GM10266 (cell line): ENCODE measurements at regions not wholly inside any gene's neighbourhood (a gene's known extent, or its start where the extent isn't known, plus 50 kb on each side); places are given as distances from the start of the nearest gene placed in this dataset.

Source experiments
- DNase-seq: peaks from one replicate; pipeline ENCODE4 v3.0.0; 2012; ENCODE audit errors: extremely low spot score
- CTCF ChIP-seq: IDR thresholded peaks from 2 replicates; pipeline ENCODE4 v1.5.1; 2012; ENCODE audit warnings: mild to moderate bottlenecking, low read depth; ENCODE audit not compliant: control insufficient read depth, insufficient read depth; ENCODE audit errors: missing control alignments

GRCh38 chr2:226413498-226414130 is 386.0 kb downstream of the IRS1 start:
- TF ChIP-seq CTCF = no peak
- DNase-seq = no peak

- TF ChIP-seq CTCF = no peak
- no peak for DNase-seq
Measured at GRCh38 chr2:226411727-226412360, 387.8 kb downstream of the IRS1 start.

- TF ChIP-seq CTCF = no peak
- DNase-seq = no peak
Measured at GRCh38 chr2:226411205-226411604, 388.4 kb downstream of the IRS1 start.

GRCh38 chr2:226410247-226410835 is 389.3 kb downstream of the IRS1 start:
- no peak for TF ChIP-seq CTCF
- no peak for DNase-seq

GRCh38 chr2:226409134-226409533 is 390.5 kb downstream of the IRS1 start:
- TF ChIP-seq CTCF = no peak
- DNase-seq = no peak

DNA sequence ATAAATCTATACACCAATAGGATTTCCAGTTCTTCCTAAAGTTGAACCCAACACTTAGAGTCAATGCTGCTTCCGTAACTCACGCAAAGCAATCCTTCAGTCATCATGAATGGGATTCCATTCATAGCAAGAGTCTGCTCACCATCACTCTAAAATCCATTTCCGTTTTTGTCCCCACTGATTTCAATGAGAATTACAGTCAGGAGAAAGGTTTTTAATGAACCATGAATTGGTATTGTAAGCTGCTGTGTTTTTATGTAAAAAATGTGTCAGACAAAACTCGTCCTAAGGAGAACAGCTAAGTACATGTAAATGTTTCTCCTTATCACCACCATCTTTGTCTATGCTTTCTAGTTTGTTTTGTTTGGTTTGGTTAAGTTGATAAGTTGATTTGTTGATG is 391.5 kb downstream of the IRS1 start:
- TF ChIP-seq CTCF = no peak
- no peak for DNase-seq

DNA sequence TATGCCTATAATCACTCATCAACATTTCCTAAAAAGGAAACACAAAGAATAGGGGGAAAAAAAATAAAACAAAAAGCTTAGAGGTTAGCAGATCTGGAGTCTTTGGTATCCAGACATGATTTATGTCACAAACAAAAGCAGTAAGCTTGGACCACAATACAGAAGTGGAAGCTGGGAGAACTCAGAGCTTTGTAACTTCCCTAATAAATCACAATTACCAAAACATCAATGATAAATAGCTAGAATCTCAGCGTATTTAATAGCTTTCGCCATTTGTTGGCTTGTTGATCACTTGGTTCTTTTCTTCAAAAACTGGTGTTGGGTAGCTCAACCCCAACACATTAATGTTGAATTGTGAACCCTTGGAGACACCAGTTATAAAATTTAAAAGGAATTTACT is 392.5 kb downstream of the IRS1 start:
- TF ChIP-seq CTCF = no peak
- DNase-seq = no peak
